Osteoblast (primary cell): ENCODE measurements at regions not wholly inside any gene's neighbourhood (a gene's known extent, or its start where the extent isn't known, plus 50 kb on each side); places are given as distances from the start of the nearest gene placed in this dataset.

ENCODE experiments used
- DNase-seq: peaks from one replicate; pipeline ENCODE4 v3.0.0; 2011; ENCODE audit warnings: low spot score, mixed read lengths; ENCODE audit not compliant: insufficient read length; ENCODE audit errors: missing footprints
- H2AFZ ChIP-seq: 2 replicates; pipeline ENCODE4 v1.6.0; 2011; ENCODE audit warnings: mild to moderate bottlenecking, low read length
- H3K27ac ChIP-seq: 2 replicates; pipeline ENCODE4 v1.5.1; 2011; ENCODE audit warnings: mild to moderate bottlenecking, low read depth, low read length, moderate library complexity
- H3K27me3 ChIP-seq: 2 replicates; pipeline ENCODE4 v1.6.0; 2012; ENCODE audit warnings: mild to moderate bottlenecking, control low read depth, inconsistent platforms, low read length, moderate library complexity; ENCODE audit not compliant: insufficient read depth
- H3K36me3 ChIP-seq: 2 replicates; pipeline ENCODE4 v1.5.1; 2011; ENCODE audit warnings: mild to moderate bottlenecking, low read length, control low read depth, moderate library complexity; ENCODE audit not compliant: insufficient read depth
- H3K4me1 ChIP-seq: 2 replicates; pipeline ENCODE4 v1.5.1; 2011; ENCODE audit warnings: mild to moderate bottlenecking, low read length, control low read depth, moderate library complexity; ENCODE audit not compliant: insufficient read depth
- H3K4me2 ChIP-seq: 2 replicates; pipeline ENCODE4 v1.6.0; 2011; ENCODE audit warnings: mild to moderate bottlenecking, low read length; ENCODE audit not compliant: insufficient read depth
- H3K4me3 ChIP-seq: fragments of 200-600 bp; sonication (generic); 3 replicates; pipeline ENCODE4 v1.5.1; 2012; ENCODE audit warnings: mild to moderate bottlenecking, low read length, inconsistent platforms; ENCODE audit not compliant: insufficient read depth
- H3K79me2 ChIP-seq: 2 replicates; pipeline ENCODE4 v1.6.0; 2012; ENCODE audit warnings: mild to moderate bottlenecking, low read length, control low read depth, inconsistent platforms; ENCODE audit not compliant: insufficient read depth
- H3K9me3 ChIP-seq: 2 replicates; pipeline ENCODE4 v1.5.1; 2011; ENCODE audit warnings: low read depth, low read length, control low read depth
- H4K20me1 ChIP-seq: 2 replicates; pipeline ENCODE4 v1.6.0; 2012; ENCODE audit warnings: mild to moderate bottlenecking, low read length, control low read depth; ENCODE audit not compliant: insufficient read depth
- CTCF ChIP-seq: IDR thresholded peaks from 2 replicates; pipeline ENCODE4 v1.5.1; 2011; ENCODE audit warnings: mild to moderate bottlenecking, low read depth, low read length, moderate library complexity; ENCODE audit errors: extremely low read depth

DNA sequence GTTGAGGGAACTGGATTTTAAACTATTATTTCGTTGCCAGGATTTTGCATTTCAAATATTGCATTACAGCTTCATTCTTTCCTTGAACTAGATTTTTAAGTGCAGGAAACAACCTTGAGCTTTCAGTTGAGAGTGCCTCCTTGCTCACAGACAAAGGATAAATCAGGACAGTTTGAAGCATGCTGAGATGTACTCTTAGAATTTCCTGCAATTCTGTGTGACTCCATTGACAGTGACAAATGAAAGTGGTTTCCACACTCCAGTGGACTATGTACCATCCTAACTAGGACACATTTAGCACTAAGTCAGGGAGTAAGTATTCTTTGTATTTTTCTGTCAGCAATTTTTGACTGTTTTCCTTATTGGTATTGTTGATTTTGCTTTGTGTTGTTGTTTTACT is 100.0 kb upstream of the PLCXD3 start:
- Histone ChIP-seq H2AFZ (no peak overlapping the region), H3K79me2 (no peaks in the 10 kb centered on the region), H3K27ac (no peak overlapping the region), H3K9me3 (no peaks in the 10 kb centered on the region), H3K36me3 (no peaks in the 10 kb centered on the region), H3K4me1 (no peaks in the 10 kb centered on the region), H3K4me3 (no peak overlapping the region), H4K20me1 (no peaks in the 10 kb centered on the region), H3K27me3 (no peaks in the 10 kb centered on the region), H3K4me2 (no peak overlapping the region)
- DNase-seq = no peak
- no peak for TF ChIP-seq CTCF

- no peak overlapping the region for H3K4me3 ChIP-seq
- TF ChIP-seq CTCF = no peak
- H3K4me2 ChIP-seq = no peak overlapping the region
- no peak overlapping the region for H3K27ac ChIP-seq
- DNase-seq = no peak
- no peak overlapping the region for H2AFZ ChIP-seq
- H3K27me3 ChIP-seq = no peaks in the 10 kb centered on the region
- H3K79me2 ChIP-seq = no peaks in the 10 kb centered on the region
- no peaks in the 10 kb centered on the region for H3K4me1 ChIP-seq
- no peaks in the 10 kb centered on the region for H3K9me3 ChIP-seq
- H3K36me3 ChIP-seq = no peaks in the 10 kb centered on the region
- no peaks in the 10 kb centered on the region for H4K20me1 ChIP-seq
Observed at GRCh38 chr5:41600731-41601130, 90.3 kb upstream of the PLCXD3 start.

DNA sequence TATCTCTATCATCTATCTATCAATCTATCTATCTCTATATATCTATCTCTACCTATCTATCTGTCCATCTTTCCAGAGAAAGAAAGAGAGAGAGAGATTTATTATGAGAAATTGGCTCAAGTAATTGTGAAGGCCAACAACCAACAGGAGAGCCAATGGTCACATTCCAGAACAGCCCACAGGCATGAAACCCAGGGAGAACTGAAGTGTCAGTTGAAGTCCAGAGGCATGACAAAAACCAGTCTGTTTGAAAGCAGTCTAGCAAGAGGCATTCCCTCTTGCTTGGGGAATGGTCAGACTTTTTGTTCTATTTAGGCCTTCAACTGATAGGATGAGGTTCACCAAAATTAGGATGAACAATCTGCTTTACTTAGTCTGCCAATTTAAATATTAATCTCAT is 87.6 kb upstream of the PLCXD3 start:
- no peaks in the 10 kb centered on the region for H4K20me1 ChIP-seq
- no peak for TF ChIP-seq CTCF
- no peaks in the 10 kb centered on the region for H3K36me3 ChIP-seq
- no peak overlapping the region for H3K4me2 ChIP-seq
- no peak for DNase-seq
- no peak overlapping the region for H2AFZ ChIP-seq
- no peak overlapping the region for H3K27ac ChIP-seq
- H3K4me3 ChIP-seq = no peak overlapping the region
- H3K27me3 ChIP-seq = no peaks in the 10 kb centered on the region
- no peaks in the 10 kb centered on the region for H3K9me3 ChIP-seq
- no peaks in the 10 kb centered on the region for H3K79me2 ChIP-seq
- no peaks in the 10 kb centered on the region for H3K4me1 ChIP-seq

- Histone ChIP-seq H3K9me3 (no peaks in the 10 kb centered on the region), H3K27me3 (no peaks in the 10 kb centered on the region), H4K20me1 (no peaks in the 10 kb centered on the region), H3K27ac (no peak overlapping the region), H3K4me3 (no peak overlapping the region), H2AFZ (no peak overlapping the region), H3K79me2 (no peaks in the 10 kb centered on the region), H3K36me3 (no peaks in the 10 kb centered on the region), H3K4me2 (no peak overlapping the region), H3K4me1 (no peaks in the 10 kb centered on the region)
- no peak for DNase-seq
- TF ChIP-seq CTCF = no peak
Observed at GRCh38 chr5:41587668-41588067, 77.3 kb upstream of the PLCXD3 start.
